H1 (cell line): ENCODE measurements at regions not wholly inside any gene's neighbourhood (a gene's known extent, or its start where the extent isn't known, plus 50 kb on each side); places are given as distances from the start of the nearest gene placed in this dataset.

Experiments used
- CREB1 ChIP-seq: IDR thresholded peaks from 2 replicates; pipeline ENCODE4 v1.6.1; 2012; ENCODE audit warnings: inconsistent platforms
- EZH2 ChIP-seq: fragments of 200-600 bp; sonication (generic); IDR thresholded peaks from 2 replicates; pipeline ENCODE4 v1.7.1; 2012; ENCODE audit warnings: low read depth, mild to moderate bottlenecking, moderate library complexity, low read length, inconsistent platforms; ENCODE audit not compliant: severe bottlenecking
- MAFK ChIP-seq: IDR thresholded peaks from 2 replicates; pipeline ENCODE4 v1.6.1; 2012; ENCODE audit warnings: low read depth, mild to moderate bottlenecking, improper control_type of control experiment, low read length
- POLR2AphosphoS5 ChIP-seq: IDR thresholded peaks from 2 replicates; pipeline ENCODE4 v1.6.1; 2011; ENCODE audit warnings: low read depth, low read length
- SIN3A ChIP-seq, 2 experiments: IDR thresholded peaks in 1 of 2; conservative IDR thresholded peaks in 1 of 2; 2 replicates each; pipeline ENCODE4 v1.6.1; 2011 to 2012; ENCODE audit warnings: low read length in 2 of 2, improper control_type of control experiment in 1 of 2, low read depth in 1 of 2, mild to moderate bottlenecking in 1 of 2
- SIX5 ChIP-seq: IDR thresholded peaks from 2 replicates; pipeline ENCODE4 v1.6.1; 2011; ENCODE audit warnings: mild to moderate bottlenecking, low read depth, low read length
- SP1 ChIP-seq: IDR thresholded peaks from 2 replicates; pipeline ENCODE4 v1.6.1; 2011; ENCODE audit warnings: low read depth, low read length
- SP2 ChIP-seq: IDR thresholded peaks from 2 replicates; pipeline ENCODE4 v1.6.1; 2012; ENCODE audit warnings: mild to moderate bottlenecking, low read length, inconsistent platforms
- TF ChIP-seq, protein P1 (sequence below), 3 experiments: IDR thresholded peaks; 1 replicate in 2 of 3; 2 replicates in 1 of 3; pipeline versions ENCODE4 v1.5.1 to v1.6.1; 2011; ENCODE audit warnings: low read length in 3 of 3, mild to moderate bottlenecking in 3 of 3, inconsistent platforms in 2 of 3, low read depth in 1 of 3, moderate library complexity in 1 of 3; ENCODE audit not compliant: insufficient read depth in 1 of 3; ENCODE audit errors: control extremely low read depth in 1 of 3
- TF ChIP-seq, protein P2 (sequence below): IDR thresholded peaks from 2 replicates; pipeline ENCODE4 v1.6.1; 2012; ENCODE audit warnings: inconsistent platforms
- TF ChIP-seq, protein P3 (sequence below): IDR thresholded peaks from 2 replicates; pipeline ENCODE4 v1.6.1; 2012; ENCODE audit warnings: inconsistent platforms

DNA sequence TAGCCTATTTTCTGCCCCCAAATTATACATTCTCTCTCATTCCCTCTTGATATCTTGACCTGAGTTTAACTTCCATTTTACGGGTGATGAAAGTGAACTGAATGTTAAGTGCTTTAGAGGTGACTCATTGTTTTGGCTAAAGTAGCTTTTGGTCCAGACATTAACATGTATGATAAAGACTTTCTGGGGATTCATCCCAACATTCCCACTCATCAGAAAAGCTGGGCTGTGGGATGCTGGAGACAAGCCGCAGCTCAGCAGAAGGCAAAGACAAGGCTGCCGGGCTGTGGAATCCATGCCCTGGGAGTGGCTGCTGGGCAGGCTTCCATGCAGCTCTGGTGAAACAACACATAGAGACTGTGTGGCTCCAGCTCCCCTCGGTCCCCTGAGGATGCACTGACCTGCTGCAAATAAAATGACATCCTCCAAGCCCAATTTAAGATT is 89.9 kb upstream of the SYNDIG1 start:
- TF ChIP-seq, protein P1, sequence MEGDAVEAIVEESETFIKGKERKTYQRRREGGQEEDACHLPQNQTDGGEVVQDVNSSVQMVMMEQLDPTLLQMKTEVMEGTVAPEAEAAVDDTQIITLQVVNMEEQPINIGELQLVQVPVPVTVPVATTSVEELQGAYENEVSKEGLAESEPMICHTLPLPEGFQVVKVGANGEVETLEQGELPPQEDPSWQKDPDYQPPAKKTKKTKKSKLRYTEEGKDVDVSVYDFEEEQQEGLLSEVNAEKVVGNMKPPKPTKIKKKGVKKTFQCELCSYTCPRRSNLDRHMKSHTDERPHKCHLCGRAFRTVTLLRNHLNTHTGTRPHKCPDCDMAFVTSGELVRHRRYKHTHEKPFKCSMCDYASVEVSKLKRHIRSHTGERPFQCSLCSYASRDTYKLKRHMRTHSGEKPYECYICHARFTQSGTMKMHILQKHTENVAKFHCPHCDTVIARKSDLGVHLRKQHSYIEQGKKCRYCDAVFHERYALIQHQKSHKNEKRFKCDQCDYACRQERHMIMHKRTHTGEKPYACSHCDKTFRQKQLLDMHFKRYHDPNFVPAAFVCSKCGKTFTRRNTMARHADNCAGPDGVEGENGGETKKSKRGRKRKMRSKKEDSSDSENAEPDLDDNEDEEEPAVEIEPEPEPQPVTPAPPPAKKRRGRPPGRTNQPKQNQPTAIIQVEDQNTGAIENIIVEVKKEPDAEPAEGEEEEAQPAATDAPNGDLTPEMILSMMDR (IDR thresholded peaks at IDR 0.05; ENCODE audit: control extremely low read depth in 1 of 3, insufficient read depth in 1 of 3, low read depth in 1 of 3, low read length in 3 of 3) = no peak
- TF ChIP-seq POLR2AphosphoS5 = no peak
- TF ChIP-seq, protein P2, sequence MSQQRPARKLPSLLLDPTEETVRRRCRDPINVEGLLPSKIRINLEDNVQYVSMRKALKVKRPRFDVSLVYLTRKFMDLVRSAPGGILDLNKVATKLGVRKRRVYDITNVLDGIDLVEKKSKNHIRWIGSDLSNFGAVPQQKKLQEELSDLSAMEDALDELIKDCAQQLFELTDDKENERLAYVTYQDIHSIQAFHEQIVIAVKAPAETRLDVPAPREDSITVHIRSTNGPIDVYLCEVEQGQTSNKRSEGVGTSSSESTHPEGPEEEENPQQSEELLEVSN = no peak
- no peak for TF ChIP-seq SP2
- TF ChIP-seq, protein P3, sequence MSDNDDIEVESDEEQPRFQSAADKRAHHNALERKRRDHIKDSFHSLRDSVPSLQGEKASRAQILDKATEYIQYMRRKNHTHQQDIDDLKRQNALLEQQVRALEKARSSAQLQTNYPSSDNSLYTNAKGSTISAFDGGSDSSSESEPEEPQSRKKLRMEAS = no peak
- no peak for TF ChIP-seq SIX5
- no peak for TF ChIP-seq SIN3A (conservative IDR thresholded peaks at IDR 0.05 in 1 of 2, IDR thresholded peaks at IDR 0.05 in 1 of 2; ENCODE audit: low read depth in 1 of 2, low read length in 2 of 2)
- no peak for TF ChIP-seq EZH2
- no peak for TF ChIP-seq MAFK
- TF ChIP-seq CREB1 = no peak
- TF ChIP-seq SP1 = no peak
